WTC11 (cell line): ENCODE measurements at regions not wholly inside any gene's neighbourhood (a gene's known extent, or its start where the extent isn't known, plus 50 kb on each side); places are given as distances from the start of the nearest gene placed in this dataset.

Experiments used
- ATF2 ChIP-seq: sonication (generic); formaldehyde crosslinking; IDR thresholded peaks from 2 replicates; pipeline ENCODE4 v1.8.1; 2022; ENCODE audit warnings: low read depth, missing genetic modification reagents, borderline replicate concordance
- CDX4 ChIP-seq: fragments of 250-450 bp; sonication (Bioruptor Pico); IDR thresholded peaks from 2 replicates; pipeline ENCODE4 v1.9.0; 2021; ENCODE audit warnings: moderate library complexity, mild to moderate bottlenecking, inconsistent platforms, borderline replicate concordance
- CTCF ChIP-seq: fragments of 200-600 bp; IDR thresholded peaks from 2 replicates; pipeline ENCODE4 v1.8.0; 2022; ENCODE audit warnings: antibody characterized with exemption
- FOXK1 ChIP-seq: sonication (generic); formaldehyde crosslinking; IDR thresholded peaks from 2 replicates; pipeline ENCODE4 v1.8.0; 2022; ENCODE audit warnings: mild to moderate bottlenecking, moderate library complexity, missing genetic modification reagents
- MAX ChIP-seq: sonication (generic); formaldehyde crosslinking; IDR thresholded peaks from 2 replicates; pipeline ENCODE4 v1.8.0; 2022; ENCODE audit warnings: mild to moderate bottlenecking, missing genetic modification reagents
- ZNF317 ChIP-seq: sonication (generic); formaldehyde crosslinking; IDR thresholded peaks from 2 replicates; pipeline ENCODE4 v1.8.1; 2023; ENCODE audit warnings: low read depth, mild to moderate bottlenecking, moderate library complexity, missing genetic modification reagents, borderline replicate concordance

DNA sequence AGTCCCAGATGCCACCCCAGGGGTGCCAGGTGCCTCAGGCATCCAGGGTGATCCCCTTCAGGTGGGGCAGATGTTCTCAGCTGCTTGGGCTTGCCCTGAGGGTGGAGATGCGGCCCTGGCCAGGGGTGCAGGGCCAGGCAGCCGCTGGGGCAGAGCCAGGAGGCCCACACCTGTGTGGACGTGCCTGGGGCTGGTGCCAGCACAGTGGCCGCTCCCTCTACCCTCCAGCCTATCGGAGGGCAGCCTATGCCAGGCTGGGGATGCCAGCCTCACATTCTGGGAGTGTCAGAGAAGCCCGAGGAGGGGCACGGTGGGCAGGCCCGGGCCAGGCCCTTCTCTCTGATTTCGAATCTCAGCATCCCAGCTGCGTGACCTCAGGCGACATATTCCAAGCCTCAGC, 96.5 kb upstream of the WNT4 start:
- TF ChIP-seq CTCF (no peak), CDX4 (CRISPR knock-in tag) (no peak), ZNF317 (CRISPR knock-in tag) (no peak), MAX (no peak), FOXK1 (CRISPR knock-in tag) (no peak), ATF2 (CRISPR knock-in tag) (no peak)
